PFSK-1 (cell line): ENCODE measurements at regions not wholly inside any gene's neighbourhood (a gene's known extent, or its start where the extent isn't known, plus 50 kb on each side); places are given as distances from the start of the nearest gene placed in this dataset.

Source experiments
- FOXP2 ChIP-seq: optimal IDR thresholded peaks from 2 replicates; pipeline ENCODE3; 2011; ENCODE audit warnings: borderline replicate concordance, control low read depth, inconsistent platforms; ENCODE audit not compliant: insufficient read depth; ENCODE audit errors: extremely low read length, extremely low read depth
- POLR2AphosphoS5 ChIP-seq: IDR thresholded peaks from 2 replicates; pipeline ENCODE4 v1.6.1; 2012; ENCODE audit warnings: low read depth, mild to moderate bottlenecking, control low read depth, low read length, moderate library complexity
- REST ChIP-seq, 2 experiments: IDR thresholded peaks; 2 replicates each; pipeline versions ENCODE4 v1.6.1 to v1.8.0; 2011 to 2012; ENCODE audit warnings: low read depth in 2 of 2, low read length in 2 of 2, control low read depth in 1 of 2, inconsistent platforms in 1 of 2, mild to moderate bottlenecking in 1 of 2, moderate library complexity in 1 of 2; ENCODE audit not compliant: insufficient read depth in 1 of 2
- SIN3A ChIP-seq: IDR thresholded peaks from 2 replicates; pipeline ENCODE4 v1.6.1; 2012; ENCODE audit warnings: mild to moderate bottlenecking, low read length, moderate library complexity, borderline replicate concordance; ENCODE audit not compliant: insufficient read depth
- TAF1 ChIP-seq: IDR thresholded peaks from 2 replicates; pipeline ENCODE4 v1.6.1; 2012; ENCODE audit warnings: low read length, control low read depth, borderline replicate concordance; ENCODE audit not compliant: insufficient read depth

GRCh38 chr2:220068846-220069245, 441.4 kb downstream of the SLC4A3 start:
- no peak for TF ChIP-seq REST (IDR thresholded peaks at IDR 0.05; ENCODE audit: insufficient read depth in 1 of 2, low read depth in 2 of 2, low read length in 2 of 2)
- TF ChIP-seq TAF1, result no peak
- TF ChIP-seq POLR2AphosphoS5, result no peak
- TF ChIP-seq SIN3A, result no peak
- TF ChIP-seq FOXP2, result no peak

- TF ChIP-seq REST (IDR thresholded peaks at IDR 0.05; ENCODE audit: insufficient read depth in 1 of 2, low read depth in 2 of 2, low read length in 2 of 2) (no peak), POLR2AphosphoS5 (no peak), FOXP2 (no peak), TAF1 (no peak), SIN3A (no peak)
These were observed 442.9 kb downstream of the SLC4A3 start for GRCh38 chr2:220070349-220070748.

DNA sequence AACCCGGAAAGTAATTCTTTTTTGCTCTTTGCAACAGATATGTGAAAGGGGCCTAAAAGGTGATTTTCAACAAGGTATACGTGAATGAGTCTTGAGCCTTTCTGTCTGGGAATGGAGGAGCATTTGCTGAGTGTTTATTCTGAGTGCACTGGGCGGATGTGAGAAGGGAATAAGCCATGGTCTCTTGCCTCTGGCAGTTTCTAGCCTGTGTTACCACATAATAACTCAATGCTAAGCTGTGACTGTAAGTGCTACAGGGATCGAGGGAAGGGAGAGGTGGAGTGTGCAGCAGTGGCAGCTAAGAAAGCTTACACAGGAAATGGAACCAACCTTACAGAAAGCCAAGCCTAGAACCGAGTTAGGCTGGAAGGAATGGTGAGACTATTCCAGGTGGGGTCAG, 444.3 kb downstream of the SLC4A3 start:
- no peak for TF ChIP-seq FOXP2
- no peak for TF ChIP-seq POLR2AphosphoS5
- TF ChIP-seq TAF1, result no peak
- no peak for TF ChIP-seq SIN3A
- no peak for TF ChIP-seq REST (IDR thresholded peaks at IDR 0.05; ENCODE audit: insufficient read depth in 1 of 2, low read depth in 2 of 2, low read length in 2 of 2)

DNA sequence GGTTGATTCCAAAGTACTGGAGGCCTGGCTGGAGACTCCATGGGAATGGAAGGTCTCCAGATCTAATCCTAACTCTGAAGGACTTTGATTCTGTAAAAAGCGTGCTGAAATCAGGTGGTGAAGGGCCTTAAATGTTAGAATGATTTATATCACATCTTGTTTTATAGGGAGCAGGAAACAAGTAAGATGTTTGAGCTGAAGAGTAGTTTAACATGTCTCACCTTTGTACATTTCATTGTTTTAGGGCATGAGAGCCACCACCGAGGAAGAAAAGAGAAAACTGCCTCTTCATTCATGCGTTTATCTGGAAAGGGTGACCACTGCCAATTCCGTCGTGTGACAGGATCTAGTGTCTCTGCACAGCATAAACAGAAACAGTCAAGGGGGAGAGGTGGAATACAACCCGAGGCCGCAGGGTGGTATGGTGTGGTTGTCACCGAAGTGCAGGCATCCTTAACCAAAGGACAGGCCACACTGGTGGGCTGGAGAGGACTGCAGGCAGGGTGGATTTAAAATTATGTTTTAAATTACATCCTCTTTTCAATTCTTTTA, 445.3 kb downstream of the SLC4A3 start:
- no peak for TF ChIP-seq POLR2AphosphoS5
- TF ChIP-seq SIN3A, result no peak
- TF ChIP-seq FOXP2, result no peak
- TF ChIP-seq TAF1, result no peak
- no peak for TF ChIP-seq REST (IDR thresholded peaks at IDR 0.05; ENCODE audit: insufficient read depth in 1 of 2, low read depth in 2 of 2, low read length in 2 of 2)

DNA sequence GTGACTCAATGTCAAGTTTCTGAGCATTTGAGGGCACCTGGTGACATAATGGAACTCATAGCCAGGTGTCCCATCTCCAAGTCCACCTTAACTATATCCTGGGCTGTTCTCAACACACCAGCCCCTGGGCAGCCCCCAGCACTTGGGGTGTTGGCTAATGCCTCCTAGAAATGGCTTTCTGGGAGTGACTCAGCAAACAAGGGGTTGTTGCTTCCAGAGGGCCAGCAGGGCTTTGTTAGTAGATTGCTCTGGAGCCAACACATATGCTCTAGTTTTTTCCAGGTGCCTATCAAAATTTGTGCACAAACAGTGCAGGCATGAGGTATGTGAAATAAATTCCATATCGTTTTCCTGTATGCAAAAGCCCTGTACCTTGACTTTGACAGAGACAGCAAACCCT, 448.4 kb downstream of the SLC4A3 start:
- TF ChIP-seq POLR2AphosphoS5, result no peak
- no peak for TF ChIP-seq TAF1
